Adipocyte (in vitro differentiated cells): ENCODE measurements at regions not wholly inside any gene's neighbourhood (a gene's known extent, or its start where the extent isn't known, plus 50 kb on each side); places are given as distances from the start of the nearest gene placed in this dataset.

Source experiments
- DNase-seq: peaks from one replicate; pipeline ENCODE4 v3.0.0-alpha.2; 2015; ENCODE audit warnings: low read depth
- H3K27me3 ChIP-seq: replicated peaks from 2 replicates; pipeline ENCODE4 v1.7.0; 2013; ENCODE audit warnings: mild to moderate bottlenecking, low read length, moderate library complexity; ENCODE audit not compliant: control insufficient read depth, insufficient read depth
- H3K36me3 ChIP-seq: 2 replicates; pipeline ENCODE4 v1.7.0; 2013; ENCODE audit warnings: low read length, mild to moderate bottlenecking, moderate library complexity; ENCODE audit not compliant: control insufficient read depth, insufficient read depth, severe bottlenecking
- H3K4me1 ChIP-seq: 2 replicates; pipeline ENCODE4 v1.7.0; 2013; ENCODE audit warnings: mild to moderate bottlenecking, low read length, moderate library complexity; ENCODE audit not compliant: control insufficient read depth, insufficient read depth
- H3K4me3 ChIP-seq: 2 replicates; pipeline ENCODE4 v1.7.0; 2013; ENCODE audit warnings: mild to moderate bottlenecking, low read length, moderate library complexity
- H3K9ac ChIP-seq: 2 replicates; pipeline ENCODE4 v1.7.0; 2013; ENCODE audit warnings: mild to moderate bottlenecking, low read length, moderate library complexity
- H3K9me3 ChIP-seq: 2 replicates; pipeline ENCODE4 v1.7.0; 2013; ENCODE audit warnings: mild to moderate bottlenecking, low read length, moderate library complexity; ENCODE audit not compliant: control insufficient read depth

- Histone ChIP-seq H3K9ac (no peak overlapping the region), H3K4me1 (peaks cover 19% of the 10 kb centered on the region), H3K27me3 (no peaks in the 10 kb centered on the region), H3K9me3 (no peaks in the 10 kb centered on the region), H3K36me3 (no peaks in the 10 kb centered on the region), H3K4me3 (no peak overlapping the region)
- no peak for DNase-seq
Measured at GRCh38 chr14:100434033-100434601, 111.0 kb downstream of the SLC25A47 start.

GRCh38 chr14:100434911-100435438 lies 111.8 kb downstream of the SLC25A47 start:
- Histone ChIP-seq H3K9ac (no peak overlapping the region), H3K4me3 (no peak overlapping the region), H3K4me1 (peaks cover 26% of the 10 kb centered on the region), H3K9me3 (no peaks in the 10 kb centered on the region), H3K27me3 (no peaks in the 10 kb centered on the region), H3K36me3 (no peaks in the 10 kb centered on the region)
- no peak for DNase-seq

DNA sequence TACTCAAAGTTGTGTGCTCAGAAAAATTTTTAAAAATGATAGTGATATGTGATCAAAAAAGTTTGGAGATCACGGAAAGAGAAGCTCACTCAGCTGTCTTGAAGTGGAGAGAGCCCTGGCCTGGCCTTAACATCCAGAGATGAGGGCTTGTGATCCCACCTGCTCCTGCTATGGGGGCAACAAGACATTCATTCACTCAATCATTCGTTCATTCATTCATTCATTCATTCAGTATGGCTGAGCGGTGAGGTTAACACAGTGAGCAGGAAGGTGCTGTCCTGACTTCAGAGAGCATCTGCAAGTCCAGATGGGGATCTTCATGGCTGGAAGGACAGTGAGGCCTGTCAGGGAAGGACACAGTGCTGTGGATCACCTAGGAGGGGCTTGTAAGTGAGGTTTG lies 112.3 kb downstream of the SLC25A47 start:
- H3K36me3 ChIP-seq = no peaks in the 10 kb centered on the region
- no peak for DNase-seq
- H3K9me3 ChIP-seq = no peaks in the 10 kb centered on the region
- no peak overlapping the region for H3K9ac ChIP-seq
- H3K4me1 ChIP-seq = peaks cover 31% of the 10 kb centered on the region
- no peaks in the 10 kb centered on the region for H3K27me3 ChIP-seq
- H3K4me3 ChIP-seq = no peak overlapping the region

- Histone ChIP-seq H3K4me1 (peaks cover 38% of the 10 kb centered on the region), H3K9ac (no peak overlapping the region)
Measured at GRCh38 chr14:100436745-100437406, 113.7 kb downstream of the SLC25A47 start.

GRCh38 chr14:100438271-100438670 lies 115.1 kb downstream of the SLC25A47 start:
- H3K36me3 ChIP-seq = no peaks in the 10 kb centered on the region
- H3K9ac ChIP-seq = no peak overlapping the region
- peaks cover 40% of the 10 kb centered on the region for H3K4me1 ChIP-seq
- no peak for DNase-seq
- H3K27me3 ChIP-seq = no peaks in the 10 kb centered on the region
- H3K9me3 ChIP-seq = no peaks in the 10 kb centered on the region
- H3K4me3 ChIP-seq = no peak overlapping the region

More at GRCh38 chr14:100436745-100437406, 113.7 kb downstream of the SLC25A47 start:
- no peak for DNase-seq
- Histone ChIP-seq H3K27me3 (no peaks in the 10 kb centered on the region), H3K36me3 (no peaks in the 10 kb centered on the region), H3K4me3 (no peak overlapping the region), H3K9me3 (no peaks in the 10 kb centered on the region)

DNA sequence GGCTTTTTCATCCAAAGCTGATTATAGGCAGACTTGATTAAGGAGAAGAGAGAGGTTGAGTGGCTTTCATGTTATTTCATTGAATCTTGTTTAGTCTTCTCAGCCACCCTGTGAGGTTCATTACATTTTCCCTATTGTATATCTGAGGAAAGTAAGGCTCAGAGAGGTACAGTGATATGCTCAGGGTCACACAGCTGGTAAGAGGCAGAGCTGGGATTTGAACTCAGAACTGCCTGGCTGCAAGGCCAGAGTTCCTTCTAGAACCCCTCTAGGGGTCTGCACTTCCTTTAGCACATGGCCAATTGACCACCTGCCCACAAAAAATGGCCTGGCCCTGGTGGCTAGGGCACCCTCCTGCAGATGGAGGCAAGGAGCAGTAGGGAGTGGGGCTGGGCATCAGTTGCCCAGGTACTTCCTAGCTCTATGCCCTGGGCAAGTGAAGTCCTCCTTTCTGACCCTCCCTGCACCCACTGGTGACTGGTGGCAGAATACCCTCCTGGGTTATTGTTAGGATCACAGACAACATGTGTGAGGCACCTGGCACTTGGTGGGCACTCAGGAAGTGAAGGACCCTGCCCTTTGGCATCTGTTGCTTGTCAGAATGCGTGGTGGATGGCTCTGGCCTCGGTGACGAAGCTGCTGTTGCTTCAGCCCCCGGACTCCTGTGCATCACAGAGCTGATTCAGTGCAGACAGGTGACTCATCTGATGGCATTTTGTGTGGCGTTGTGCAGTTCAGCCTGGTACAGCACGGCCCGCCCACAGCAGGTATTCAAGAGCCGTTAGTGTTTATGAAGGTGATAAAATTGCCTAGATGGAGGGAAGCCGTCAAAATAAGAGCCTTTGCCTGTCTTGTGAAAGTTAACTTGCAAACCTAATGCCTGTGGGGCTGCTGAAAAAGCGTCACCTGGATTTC lies 115.8 kb downstream of the SLC25A47 start:
- Histone ChIP-seq H3K27me3 (no peaks in the 10 kb centered on the region), H3K9ac (no peak overlapping the region), H3K4me1 (peaks cover 33% of the 10 kb centered on the region), H3K4me3 (no peak overlapping the region), H3K36me3 (no peaks in the 10 kb centered on the region), H3K9me3 (no peaks in the 10 kb centered on the region)
- peak; percentile 71 for DNase-seq

GRCh38 chr14:100439781-100440180 lies 116.6 kb downstream of the SLC25A47 start:
- Histone ChIP-seq H3K4me1 (peaks cover 26% of the 10 kb centered on the region), H3K36me3 (no peaks in the 10 kb centered on the region), H3K27me3 (no peaks in the 10 kb centered on the region), H3K9me3 (no peaks in the 10 kb centered on the region), H3K4me3 (no peak overlapping the region), H3K9ac (no peak overlapping the region)
- DNase-seq = peak; percentile 12

DNA sequence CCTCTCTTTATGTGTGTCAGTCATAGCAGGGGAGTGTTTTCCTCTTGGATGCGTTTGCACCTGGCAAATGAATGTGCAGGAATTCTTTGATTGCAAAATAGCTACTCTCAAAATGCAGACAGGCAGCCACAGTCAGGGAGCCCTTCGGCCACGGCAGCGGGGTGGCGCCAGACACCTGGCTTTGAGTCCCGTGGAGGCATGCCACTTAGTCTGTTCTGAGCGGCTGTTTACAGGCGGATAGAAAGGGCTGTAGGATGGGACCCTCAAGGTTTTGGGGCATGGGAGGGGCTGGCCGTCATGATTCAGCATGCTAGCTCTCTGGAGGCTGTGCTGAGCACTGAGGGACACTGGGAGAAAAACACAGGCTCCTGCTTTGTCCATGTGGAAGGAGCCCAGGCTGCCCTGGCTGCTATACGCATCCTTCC lies 117.1 kb downstream of the SLC25A47 start:
- Histone ChIP-seq H3K4me3 (no peak overlapping the region), H3K4me1 (peaks cover 25% of the 10 kb centered on the region), H3K27me3 (no peaks in the 10 kb centered on the region), H3K36me3 (no peaks in the 10 kb centered on the region), H3K9me3 (no peaks in the 10 kb centered on the region), H3K9ac (no peak overlapping the region)
- peak; percentile 78 for DNase-seq

DNA sequence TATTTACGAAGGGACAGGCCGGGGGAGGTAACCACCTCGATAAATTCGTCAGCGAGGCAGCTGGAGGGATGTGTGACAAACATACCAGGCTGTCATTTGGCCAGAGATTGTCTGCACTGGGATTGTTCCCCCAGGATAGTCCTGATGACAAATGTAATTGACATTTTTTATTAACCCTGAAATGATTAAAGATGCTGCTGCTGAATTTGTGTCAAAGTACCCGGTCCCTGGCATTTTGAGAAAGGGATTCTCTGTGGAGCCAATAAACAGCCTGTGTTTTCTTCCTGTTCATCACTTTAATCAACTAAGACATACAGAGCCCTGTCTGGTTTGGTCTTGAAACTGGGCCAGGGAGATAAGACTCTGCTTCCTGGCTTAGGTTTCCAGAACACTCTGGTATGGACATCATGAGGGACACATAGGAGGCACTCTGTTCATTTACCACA lies 117.6 kb downstream of the SLC25A47 start:
- no peaks in the 10 kb centered on the region for H3K36me3 ChIP-seq
- H3K4me1 ChIP-seq = peaks cover 25% of the 10 kb centered on the region
- DNase-seq = peak; percentile 56
- no peaks in the 10 kb centered on the region for H3K27me3 ChIP-seq
- H3K4me3 ChIP-seq = no peak overlapping the region
- H3K9me3 ChIP-seq = no peaks in the 10 kb centered on the region
- H3K9ac ChIP-seq = no peak overlapping the region

DNA sequence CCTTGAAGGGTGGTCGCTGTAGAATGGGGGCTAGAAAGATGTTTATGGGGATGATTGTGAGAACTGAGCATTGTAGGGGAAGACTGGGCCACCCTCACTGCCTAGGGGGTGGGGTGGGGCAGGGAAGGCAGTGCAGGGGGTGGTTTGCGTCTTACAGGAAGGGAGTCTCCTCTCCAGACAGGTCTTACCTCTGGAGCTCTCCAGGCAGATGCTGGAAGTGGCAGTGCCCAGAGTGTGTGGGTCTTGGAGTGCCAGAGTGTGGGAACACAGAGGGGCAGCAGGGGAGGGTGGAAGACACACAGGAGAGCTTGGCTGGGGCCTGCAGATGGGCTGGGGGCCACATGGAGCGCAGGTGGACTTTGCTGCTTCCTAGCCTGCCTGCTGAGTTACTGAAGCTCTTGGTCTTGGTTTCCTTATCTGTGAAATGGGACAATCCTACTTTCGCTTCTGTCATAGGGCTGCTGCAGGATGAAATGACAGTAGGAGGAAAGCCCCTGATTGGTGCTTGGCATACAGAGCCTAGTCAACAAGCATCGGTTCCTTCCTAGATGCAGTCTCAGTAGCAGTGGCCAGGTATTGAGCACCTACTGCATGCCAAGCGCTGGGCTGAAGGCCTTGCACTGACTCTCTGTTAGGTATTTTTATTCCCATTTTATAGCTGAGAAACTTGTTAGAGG lies 118.3 kb downstream of the SLC25A47 start:
- peaks cover 25% of the 10 kb centered on the region for H3K4me1 ChIP-seq
- no peak overlapping the region for H3K4me3 ChIP-seq
- no peak overlapping the region for H3K9ac ChIP-seq
- H3K36me3 ChIP-seq = no peaks in the 10 kb centered on the region
- DNase-seq = no peak
- H3K27me3 ChIP-seq = no peaks in the 10 kb centered on the region
- no peaks in the 10 kb centered on the region for H3K9me3 ChIP-seq
